GM23338 (cell line): ENCODE measurements at regions not wholly inside any gene's neighbourhood (a gene's known extent, or its start where the extent isn't known, plus 50 kb on each side); places are given as distances from the start of the nearest gene placed in this dataset.

Experiments used
- ATAC-seq: fragments of 200-7000 bp; cut with Tn5 transposase; 3 replicates; pipeline ENCODE4 v1.9.1; 2020
- DNase-seq: peaks from one replicate; pipeline ENCODE4 v3.0.0-alpha.2; 2015; ENCODE audit warnings: low spot score
- H2AFZ ChIP-seq: fragments of 200-600 bp; sonication (generic); 2 replicates; pipeline ENCODE4 v1.8.0; 2016; ENCODE audit warnings: antibody characterized with exemption, mild to moderate bottlenecking, moderate library complexity
- H3F3A ChIP-seq: fragments of 200-600 bp; sonication (generic); replicated peaks from 2 replicates; pipeline ENCODE4 v1.8.0; 2017; ENCODE audit warnings: antibody characterized with exemption, mixed run types, low read depth
- H3K27ac ChIP-seq: fragments of 200-600 bp; sonication (generic); 2 replicates; pipeline ENCODE4 v1.6.1; 2016; ENCODE audit warnings: low read depth
- H3K27me3 ChIP-seq: fragments of 200-600 bp; sonication (generic); 2 replicates; pipeline ENCODE4 v1.8.0; 2016; ENCODE audit warnings: mild to moderate bottlenecking, mixed run types, moderate library complexity; ENCODE audit not compliant: insufficient read depth
- H3K36me3 ChIP-seq: fragments of 200-600 bp; sonication (generic); 2 replicates; pipeline ENCODE4 v1.8.0; 2016; ENCODE audit warnings: mild to moderate bottlenecking; ENCODE audit not compliant: insufficient read depth
- H3K4me1 ChIP-seq: fragments of 200-600 bp; sonication (generic); 2 replicates; pipeline ENCODE4 v1.8.0; 2016; ENCODE audit warnings: mild to moderate bottlenecking, moderate library complexity; ENCODE audit not compliant: insufficient read depth
- H3K4me2 ChIP-seq: fragments of 200-600 bp; sonication (generic); 2 replicates; pipeline ENCODE4 v1.7.1; 2017; ENCODE audit warnings: mixed run types
- H3K4me3 ChIP-seq: fragments of 200-600 bp; sonication (generic); 2 replicates; pipeline ENCODE4 v1.6.1; 2016; ENCODE audit warnings: mixed run types
- H3K79me2 ChIP-seq: fragments of 200-600 bp; sonication (generic); replicated peaks from 2 replicates; pipeline ENCODE4 v1.8.0; 2017; ENCODE audit warnings: mild to moderate bottlenecking; ENCODE audit not compliant: insufficient read depth
- H3K9me2 ChIP-seq: fragments of 200-600 bp; sonication (generic); 2 replicates; pipeline ENCODE4 v1.8.0; 2017; ENCODE audit not compliant: insufficient read depth
- H4K20me1 ChIP-seq: fragments of 200-600 bp; sonication (generic); replicated peaks from 2 replicates; pipeline ENCODE4 v1.8.0; 2017; ENCODE audit warnings: mild to moderate bottlenecking; ENCODE audit not compliant: insufficient read depth
- H3K27ac Mint-ChIP-seq: 2 replicates; pipeline ENCODE4 v1.8.0; 2020; ENCODE audit warnings: inconsistent platforms, mild to moderate bottlenecking, moderate library complexity, mixed read lengths
- H3K27me3 Mint-ChIP-seq: 3 replicates; pipeline ENCODE4 v1.8.0; 2022; ENCODE audit warnings: low read depth, mild to moderate bottlenecking, moderate library complexity, mixed read lengths, inconsistent platforms; ENCODE audit not compliant: insufficient read depth, poor library complexity
- H3K36me3 Mint-ChIP-seq: 3 replicates; pipeline ENCODE4 v1.8.0; 2021; ENCODE audit warnings: low read depth, mild to moderate bottlenecking, inconsistent platforms, moderate library complexity, mixed read lengths
- H3K4me1 Mint-ChIP-seq: 3 replicates; pipeline ENCODE4 v1.8.0; 2020; ENCODE audit warnings: mild to moderate bottlenecking, inconsistent platforms, mixed read lengths
- H3K4me3 Mint-ChIP-seq: 3 replicates; pipeline ENCODE4 v1.8.0; 2021; ENCODE audit warnings: moderate library complexity, mild to moderate bottlenecking, inconsistent platforms, mixed read lengths
- H3K9me3 Mint-ChIP-seq: 3 replicates; pipeline ENCODE4 v1.8.0; 2020; ENCODE audit warnings: moderate library complexity, mild to moderate bottlenecking, inconsistent platforms, mixed read lengths
- CREB1 ChIP-seq: fragments of 250-450 bp; sonication (Bioruptor Pico); IDR thresholded peaks from 2 replicates; pipeline ENCODE4 v1.5.0; 2020; ENCODE audit warnings: low read depth, mild to moderate bottlenecking, moderate library complexity
- CTCF ChIP-seq, 2 experiments: fragments of 200-600 bp in 1 of 2; sonication (generic) in 1 of 2; conservative IDR thresholded peaks; 2 replicates each; pipeline versions ENCODE4 v1.5.1 to v1.6.1; 2016 to 2017; ENCODE audit warnings: antibody characterized with exemption in 2 of 2, low read depth in 2 of 2, mild to moderate bottlenecking in 2 of 2, moderate library complexity in 1 of 2
- EZH2 ChIP-seq: fragments of 200-600 bp; sonication (generic); IDR thresholded peaks from one replicate; pipeline ENCODE4 v1.8.0; 2017; ENCODE audit warnings: antibody characterized with exemption, mild to moderate bottlenecking, low read depth; ENCODE audit not compliant: unreplicated experiment
- EZH2phosphoT487 ChIP-seq: fragments of 200-600 bp; sonication (generic); IDR thresholded peaks from one replicate; pipeline ENCODE4 v1.8.1; 2018; ENCODE audit warnings: antibody characterized with exemption; ENCODE audit not compliant: unreplicated experiment
- JUNB ChIP-seq: IDR thresholded peaks from one replicate; pipeline ENCODE4 v1.6.1; 2016; ENCODE audit warnings: antibody characterized with exemption; ENCODE audit not compliant: unreplicated experiment
- STAT1 ChIP-seq: IDR thresholded peaks from one replicate; pipeline ENCODE4 v1.6.1; 2016; ENCODE audit warnings: antibody characterized with exemption; ENCODE audit not compliant: unreplicated experiment
- ZNF114 ChIP-seq: fragments of 250-450 bp; sonication (Bioruptor Pico); IDR thresholded peaks from 2 replicates; pipeline ENCODE4 v1.5.0; 2020; ENCODE audit warnings: mild to moderate bottlenecking, moderate library complexity
- ZNF331 ChIP-seq: fragments of 250-450 bp; sonication (Bioruptor Pico); IDR thresholded peaks from 2 replicates; pipeline ENCODE4 v1.5.0; 2020; ENCODE audit warnings: low read depth, mild to moderate bottlenecking, moderate library complexity
- ZNF462 ChIP-seq: fragments of 250-450 bp; sonication (Bioruptor Pico); IDR thresholded peaks from 2 replicates; pipeline ENCODE4 v1.5.0; 2020; ENCODE audit warnings: mild to moderate bottlenecking, moderate library complexity

- no peak for TF ChIP-seq CTCF (conservative IDR thresholded peaks at IDR 0.05; ENCODE audit: low read depth in 2 of 2)
- no peak for TF ChIP-seq ZNF331 (CRISPR knock-in tag)
- TF ChIP-seq ZNF114 (CRISPR knock-in tag): no peak
These were observed 98.0 kb upstream of the SLC44A3 start (continued) for GRCh38 chr1:94722181-94722580.

GRCh38 chr1:94721240-94721639 is 98.9 kb upstream of the SLC44A3 start:
- H3K27ac ChIP-seq: no peak overlapping the region
- no peak overlapping the region for H3K4me3 Mint-ChIP-seq
- no peaks in the 10 kb centered on the region for H3F3A ChIP-seq
- H3K9me3 Mint-ChIP-seq: no peaks in the 10 kb centered on the region
- H3K36me3 Mint-ChIP-seq: no peaks in the 10 kb centered on the region
- H3K4me3 ChIP-seq: no peak overlapping the region
- no peak overlapping the region for H3K4me2 ChIP-seq
- H3K4me1 Mint-ChIP-seq: peaks cover 4% of the 10 kb centered on the region; the same call in 1 of the 3 replicates
- H3K27me3 ChIP-seq: no peaks in the 10 kb centered on the region
- H4K20me1 ChIP-seq: no peaks in the 10 kb centered on the region
- H3K9me2 ChIP-seq: no peaks in the 10 kb centered on the region
- no peak for TF ChIP-seq EZH2
- TF ChIP-seq ZNF331 (CRISPR knock-in tag): no peak
- no peak for TF ChIP-seq JUNB
- TF ChIP-seq CREB1 (CRISPR knock-in tag): no peak
- no peak for TF ChIP-seq EZH2phosphoT487
- no peak for TF ChIP-seq ZNF462
- TF ChIP-seq STAT1: no peak
- no peak overlapping the region for H2AFZ ChIP-seq
- no peak for ATAC-seq
- DNase-seq: no peak
- no peak overlapping the region; the same call in 1 of the 2 replicates for H3K27ac Mint-ChIP-seq
- no peaks in the 10 kb centered on the region for H3K79me2 ChIP-seq
- H3K4me1 ChIP-seq: no peaks in the 10 kb centered on the region
- H3K27me3 Mint-ChIP-seq: no peaks in the 10 kb centered on the region
- no peaks in the 10 kb centered on the region for H3K36me3 ChIP-seq
